GM12878 (cell line): ENCODE measurements at regions not wholly inside any gene's neighbourhood (a gene's known extent, or its start where the extent isn't known, plus 50 kb on each side); places are given as distances from the start of the nearest gene placed in this dataset.

Experiments
- ATAC-seq: fragments of 200-7000 bp; cut with Tn5 transposase; 3 replicates; pipeline ENCODE4 v1.9.1; 2020; ENCODE audit warnings: mild to moderate bottlenecking, moderate library complexity
- BruUV-seq: library from RNA; stranded (reverse); fragments of 400-500 nt; replicated peaks from 2 replicates; lab custom pipeline; 2021; lab: Mats Ljungman, UMichigan
- CTCF ChIA-PET: fragments of 300-600 bp; sonication (Branson Sonifier 250); formaldehyde crosslinking; extraction: SDS; loops from one replicate; lab custom pipeline; 2021; ENCODE audit warnings: inconsistent platforms; lab: Yijun Ruan, JAX
- POLR2A ChIA-PET: fragments of 350-600 bp; formaldehyde crosslinking; extraction: SDS; loops from one replicate; lab custom pipeline; 2021; ENCODE audit warnings: inconsistent platforms; lab: Charles Lee
- RAD21 ChIA-PET: fragments of 300-600 bp; sonication (Branson Sonifier 250); formaldehyde crosslinking; loops from one replicate; lab custom pipeline; 2023; ENCODE audit warnings: antibody characterized with exemption; ENCODE audit not compliant: unreplicated experiment; lab: Charles Lee
- SMC1A ChIA-PET: fragments of 300-600 bp; sonication (Branson Sonifier 250); formaldehyde crosslinking; loops from one replicate; lab custom pipeline; 2023; ENCODE audit not compliant: unreplicated experiment, uncharacterized antibody; lab: Charles Lee
- DNase-seq: peaks from one replicate; pipeline ENCODE4 v3.0.0-alpha.2; 2011; ENCODE audit warnings: low read depth, low spot score
- FAIRE-seq: peaks from 3 replicates; lab custom pipeline; 2011; peaks lifted over from hg19 to GRCh38; lab: Jason Lieb, UNC
- H2AFZ ChIP-seq: 2 replicates; pipeline ENCODE4 v1.6.0; 2011; ENCODE audit warnings: low read depth, low read length, control low read depth; ENCODE audit not compliant: control insufficient read depth
- H3K27ac ChIP-seq: 2 replicates; pipeline ENCODE4 v1.5.1; 2011; ENCODE audit warnings: control low read depth; ENCODE audit not compliant: control insufficient read depth, insufficient read depth
- H3K27me3 ChIP-seq, 2 experiments: replicated peaks in 1 of 2; 2 replicates each; pipeline versions ENCODE4 v1.6.0 to v1.6.1; 2011; ENCODE audit warnings: low read length in 1 of 2; ENCODE audit not compliant: control insufficient read depth in 2 of 2, insufficient read depth in 2 of 2
- H3K36me3 ChIP-seq, 2 experiments: 2 replicates each; pipeline ENCODE4 v1.5.1; 2011; ENCODE audit warnings: low read length in 1 of 2; ENCODE audit not compliant: control insufficient read depth in 2 of 2, insufficient read depth in 2 of 2
- H3K4me1 ChIP-seq: 2 replicates; pipeline ENCODE4 v1.6.1; 2011; ENCODE audit warnings: mild to moderate bottlenecking, low read length, moderate library complexity, mixed read lengths; ENCODE audit not compliant: control insufficient read depth, insufficient read depth
- H3K4me2 ChIP-seq: 2 replicates; pipeline ENCODE4 v1.6.0; 2011; ENCODE audit warnings: control low read depth; ENCODE audit not compliant: control insufficient read depth, insufficient read depth
- H3K4me3 ChIP-seq: fragments of 200-600 bp; sonication (generic); 2 replicates; pipeline ENCODE4 v1.5.1; 2016
- H3K79me2 ChIP-seq: 2 replicates; pipeline ENCODE4 v1.6.0; 2011; ENCODE audit warnings: low read length; ENCODE audit not compliant: control insufficient read depth, insufficient read depth
- H3K9ac ChIP-seq: 2 replicates; pipeline ENCODE4 v1.8.0; 2011; ENCODE audit warnings: low read length, control low read depth, mixed read lengths; ENCODE audit not compliant: control insufficient read depth, insufficient read depth
- H3K9me3 ChIP-seq: replicated peaks from 3 replicates; pipeline ENCODE4 v1.5.1; 2011; ENCODE audit warnings: mild to moderate bottlenecking, low read length; ENCODE audit not compliant: control insufficient read depth, insufficient read depth
- H4K20me1 ChIP-seq: 2 replicates; pipeline ENCODE4 v1.6.0; 2011; ENCODE audit not compliant: control insufficient read depth, insufficient read depth
- ATF7 ChIP-seq: fragments of 450-650 bp; IDR thresholded peaks from 2 replicates; pipeline ENCODE4 v1.6.1; 2016; ENCODE audit warnings: low read depth, mild to moderate bottlenecking
- BCL3 ChIP-seq: IDR thresholded peaks from 2 replicates; pipeline ENCODE4 v1.6.1; 2011; ENCODE audit warnings: borderline replicate concordance, low read depth, mild to moderate bottlenecking, moderate library complexity, low read length; ENCODE audit not compliant: insufficient read depth, poor library complexity, severe bottlenecking
- CBX3 ChIP-seq: fragments of 200-600 bp; sonication (generic); IDR thresholded peaks from 2 replicates; pipeline ENCODE4 v1.6.1; 2016; ENCODE audit warnings: low read depth, borderline replicate concordance
- CREB1 ChIP-seq: IDR thresholded peaks from 2 replicates; pipeline ENCODE4 v1.6.1; 2012; ENCODE audit warnings: low read depth, mild to moderate bottlenecking, inconsistent platforms
- IRF4 ChIP-seq: IDR thresholded peaks from 2 replicates; pipeline ENCODE4 v1.6.1; 2011; ENCODE audit warnings: low read depth, low read length
- JUND ChIP-seq: IDR thresholded peaks from 2 replicates; pipeline ENCODE4 v1.6.1; 2012; ENCODE audit warnings: low read depth, mild to moderate bottlenecking, low read length, improper control_type of control experiment, moderate library complexity
- MTA2 ChIP-seq: fragments of 450-650 bp; IDR thresholded peaks from 2 replicates; pipeline ENCODE4 v1.6.1; 2016; ENCODE audit warnings: low read depth, mild to moderate bottlenecking, moderate library complexity
- NR2C2 ChIP-seq: IDR thresholded peaks from 2 replicates; pipeline ENCODE4 v1.6.1; 2011; ENCODE audit warnings: borderline replicate concordance, low read depth; ENCODE audit not compliant: control insufficient read depth, insufficient read length
- SIX5 ChIP-seq: IDR thresholded peaks from 2 replicates; pipeline ENCODE4 v1.6.1; 2011; ENCODE audit warnings: mild to moderate bottlenecking, low read depth, low read length, moderate library complexity; ENCODE audit not compliant: severe bottlenecking
- ZBTB33 ChIP-seq: fragments of 450-650 bp; IDR thresholded peaks from 2 replicates; pipeline ENCODE4 v1.6.1; 2017; ENCODE audit warnings: mild to moderate bottlenecking
- ZNF217 ChIP-seq: fragments of 450-650 bp; IDR thresholded peaks from 2 replicates; pipeline ENCODE4 v1.6.1; 2017; ENCODE audit warnings: antibody characterized with exemption, mild to moderate bottlenecking
- ZZZ3 ChIP-seq: IDR thresholded peaks from 2 replicates; pipeline ENCODE4 v1.6.1; 2011; ENCODE audit warnings: low read depth; ENCODE audit not compliant: control insufficient read depth, insufficient read length
- WGBS: methylation state at CpG from one replicate; pipeline ENCODE4 v1.1.6; 2016; ENCODE audit warnings: low lambda C conversion rate; ENCODE audit not compliant: insufficient replicate concordance, insufficient coverage; ENCODE audit errors: missing lambda C conversion rate; 5-methylcytosine and 5-hydroxymethylcytosine counted together
- in situ Hi-C: fragments of 300-500 bp; cut with MboI; formaldehyde crosslinking; loops from 9 replicates; pipeline ENCODE4 v1.14.3; 2018; ENCODE audit warnings: mixed read lengths
- intact Hi-C: fragments of 100-400 bp; cut with micrococcal nuclease; formaldehyde crosslinking; loops from one replicate; pipeline ENCODE4 v1.14.2; 2022; ENCODE audit not compliant: unreplicated experiment

- FAIRE-seq, result no peak
- H2AFZ ChIP-seq, result no peak overlapping the region
- no peaks in the 10 kb centered on the region; a peak in 1 of 4 replicates for H3K27me3 ChIP-seq
- ChIA-PET RAD21 (no interaction called here), SMC1A (no interaction called here), POLR2A (no interaction called here), CTCF (interaction anchor here (0.7 to 1.1 kb wide), 3 partner anchors 113 to 206 kb away, joined by 3 to 4 read pairs (median 3); no protein-coding TSS in a partner anchor)
- H3K4me2 ChIP-seq, result no peak overlapping the region
- no peaks in the 10 kb centered on the region for H3K79me2 ChIP-seq
- in situ Hi-C loops, result no loop called here
- no peak overlapping the region for H3K4me3 ChIP-seq
- no peaks in the 10 kb centered on the region for H3K9me3 ChIP-seq
- no peak overlapping the region for H3K27ac ChIP-seq
- TF ChIP-seq ZBTB33 (no peak), ZNF217 (no peak), NR2C2 (no peak), BCL3 (no peak), JUND (no peak), CBX3 (no peak), ATF7 (no peak), IRF4 (no peak), SIX5 (no peak), MTA2 (no peak), ZZZ3 (no peak), CREB1 (no peak)
- intact Hi-C loops, result no loop called here
- no peaks in the 10 kb centered on the region for H3K36me3 ChIP-seq
- no peak for ATAC-seq
- H3K4me1 ChIP-seq, result no peaks in the 10 kb centered on the region
- no TSS peak for BruUV-seq
- 8% methylated on average over 2 of the region's 2 CpGs for WGBS
- no peak for DNase-seq
- H3K9ac ChIP-seq, result no peak overlapping the region
- no peaks in the 10 kb centered on the region for H4K20me1 ChIP-seq
Measured at GRCh38 chr20:51100617-51101016, 77.7 kb upstream of the KCNG1 start.
